Nephron progenitor cell (in vitro differentiated cells): ENCODE measurements at regions not wholly inside any gene's neighbourhood (a gene's known extent, or its start where the extent isn't known, plus 50 kb on each side); places are given as distances from the start of the nearest gene placed in this dataset.

Experiments used
- DNase-seq: peaks from one replicate; pipeline ENCODE4 v3.0.0; 2021
- H3K27ac Mint-ChIP-seq: 2 replicates; pipeline ENCODE4 v1.8.0; 2021; ENCODE audit warnings: mild to moderate bottlenecking, moderate library complexity, mixed read lengths
- H3K27me3 Mint-ChIP-seq: 2 replicates; pipeline ENCODE4 v1.8.0; 2021; ENCODE audit warnings: mild to moderate bottlenecking, low read depth, mixed read lengths; ENCODE audit not compliant: poor library complexity
- H3K36me3 Mint-ChIP-seq: 2 replicates; pipeline ENCODE4 v1.8.0; 2021; ENCODE audit warnings: low read depth, mixed read lengths
- H3K4me1 Mint-ChIP-seq: 2 replicates; pipeline ENCODE4 v1.8.0; 2021; ENCODE audit warnings: mixed read lengths
- H3K4me3 Mint-ChIP-seq: 2 replicates; pipeline ENCODE4 v1.8.0; 2021; ENCODE audit warnings: mild to moderate bottlenecking, moderate library complexity, mixed read lengths
- H3K9me3 Mint-ChIP-seq: 2 replicates; pipeline ENCODE4 v1.8.0; 2021; ENCODE audit warnings: mild to moderate bottlenecking, moderate library complexity, mixed read lengths
- TF ChIP-seq, protein P1 (sequence below): fragments of 200-600 bp; sonication (generic); IDR thresholded peaks from 2 replicates; pipeline ENCODE4 v1.5.0; 2021; ENCODE audit warnings: antibody characterized with exemption

DNA sequence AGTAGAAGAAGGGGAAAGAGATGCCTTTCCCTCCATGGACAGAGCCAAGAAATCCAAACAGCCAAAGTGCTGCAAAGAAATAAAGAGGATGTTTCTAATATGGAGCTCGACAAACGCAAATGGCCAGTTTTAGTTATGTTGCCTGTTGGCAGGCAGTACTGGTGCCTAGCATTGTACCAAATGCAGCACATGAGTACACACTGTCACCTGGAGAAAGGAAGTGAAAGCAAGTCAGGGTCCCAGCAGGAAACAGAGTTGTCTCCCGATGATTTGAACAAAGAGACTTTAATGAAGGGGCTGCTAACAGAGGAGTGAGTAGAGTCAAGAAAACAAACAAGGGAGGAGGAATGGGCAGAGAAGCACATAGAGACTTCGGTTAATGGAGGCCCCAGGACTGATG lies 623.0 kb downstream of the BCL11A start:
- Mint-ChIP-seq H3K9me3 (peaks cover 6% of the 10 kb centered on the region), H3K4me1 (peaks cover 28% of the 10 kb centered on the region), H3K36me3 (no peaks in the 10 kb centered on the region), H3K27me3 (peaks cover 10% of the 10 kb centered on the region), H3K4me3 (no peak overlapping the region), H3K27ac (no peak overlapping the region)
- DNase-seq = no peak
- TF ChIP-seq, protein P1, sequence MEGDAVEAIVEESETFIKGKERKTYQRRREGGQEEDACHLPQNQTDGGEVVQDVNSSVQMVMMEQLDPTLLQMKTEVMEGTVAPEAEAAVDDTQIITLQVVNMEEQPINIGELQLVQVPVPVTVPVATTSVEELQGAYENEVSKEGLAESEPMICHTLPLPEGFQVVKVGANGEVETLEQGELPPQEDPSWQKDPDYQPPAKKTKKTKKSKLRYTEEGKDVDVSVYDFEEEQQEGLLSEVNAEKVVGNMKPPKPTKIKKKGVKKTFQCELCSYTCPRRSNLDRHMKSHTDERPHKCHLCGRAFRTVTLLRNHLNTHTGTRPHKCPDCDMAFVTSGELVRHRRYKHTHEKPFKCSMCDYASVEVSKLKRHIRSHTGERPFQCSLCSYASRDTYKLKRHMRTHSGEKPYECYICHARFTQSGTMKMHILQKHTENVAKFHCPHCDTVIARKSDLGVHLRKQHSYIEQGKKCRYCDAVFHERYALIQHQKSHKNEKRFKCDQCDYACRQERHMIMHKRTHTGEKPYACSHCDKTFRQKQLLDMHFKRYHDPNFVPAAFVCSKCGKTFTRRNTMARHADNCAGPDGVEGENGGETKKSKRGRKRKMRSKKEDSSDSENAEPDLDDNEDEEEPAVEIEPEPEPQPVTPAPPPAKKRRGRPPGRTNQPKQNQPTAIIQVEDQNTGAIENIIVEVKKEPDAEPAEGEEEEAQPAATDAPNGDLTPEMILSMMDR = no peak

DNA sequence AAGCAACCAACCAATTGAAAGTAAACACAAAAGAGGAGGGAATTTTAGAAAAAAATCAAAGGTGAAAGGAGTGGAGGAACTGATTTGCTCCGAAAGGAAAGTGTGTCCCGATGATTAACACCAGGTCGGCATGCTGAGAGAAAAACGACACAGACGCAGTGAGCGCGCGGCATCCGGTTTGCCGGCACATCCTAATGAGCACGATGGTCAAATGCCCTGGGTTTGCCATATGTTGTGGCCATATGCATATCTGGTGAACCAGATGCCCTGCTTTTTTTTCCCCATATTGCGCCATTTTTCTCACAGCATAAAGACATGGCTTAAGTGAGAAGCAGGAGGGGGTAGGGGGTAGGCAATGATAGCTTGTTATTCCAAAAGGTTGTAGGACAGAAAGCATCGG lies 626.7 kb downstream of the BCL11A start:
- H3K4me1 Mint-ChIP-seq = peaks cover 41% of the 10 kb centered on the region
- H3K27me3 Mint-ChIP-seq = peaks cover 10% of the 10 kb centered on the region
- DNase-seq = no peak
- no peak overlapping the region for H3K4me3 Mint-ChIP-seq
- TF ChIP-seq, protein P1 = no peak
- H3K9me3 Mint-ChIP-seq = no peaks in the 10 kb centered on the region
- no peak overlapping the region for H3K27ac Mint-ChIP-seq
- no peaks in the 10 kb centered on the region for H3K36me3 Mint-ChIP-seq

DNA sequence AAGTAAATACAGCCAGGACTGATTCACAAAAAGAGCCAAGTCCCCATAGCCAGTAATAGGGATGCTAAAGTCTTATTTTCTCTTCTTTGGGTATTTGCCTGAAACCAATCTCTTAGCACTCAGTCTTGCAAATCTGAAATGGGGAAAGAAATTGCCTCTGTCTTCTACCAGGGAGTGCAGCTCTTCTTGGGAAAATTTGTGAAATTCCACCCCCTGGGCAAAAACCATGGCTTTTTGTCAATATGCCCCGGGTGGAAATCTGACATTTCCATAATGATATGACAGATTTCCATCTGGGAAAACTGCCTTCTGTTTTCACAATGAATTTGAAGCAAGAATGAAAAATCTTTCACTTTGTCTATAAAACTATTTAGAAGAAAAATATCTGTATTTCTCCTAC lies 628.1 kb downstream of the BCL11A start:
- Mint-ChIP-seq H3K27me3 (peaks cover 1% of the 10 kb centered on the region), H3K9me3 (no peaks in the 10 kb centered on the region), H3K36me3 (no peaks in the 10 kb centered on the region), H3K4me1 (peaks cover 54% of the 10 kb centered on the region), H3K27ac (no peak overlapping the region), H3K4me3 (no peak overlapping the region)
- TF ChIP-seq, protein P1 = no peak
- no peak for DNase-seq

GRCh38 chr2:59924346-59924745 lies 629.1 kb downstream of the BCL11A start:
- peaks cover 60% of the 10 kb centered on the region for H3K4me1 Mint-ChIP-seq
- H3K9me3 Mint-ChIP-seq = no peaks in the 10 kb centered on the region
- H3K4me3 Mint-ChIP-seq = no peak overlapping the region
- no peaks in the 10 kb centered on the region for H3K27me3 Mint-ChIP-seq
- H3K27ac Mint-ChIP-seq = no peak overlapping the region
- TF ChIP-seq, protein P1 = no peak
- H3K36me3 Mint-ChIP-seq = no peaks in the 10 kb centered on the region
- DNase-seq = no peak

DNA sequence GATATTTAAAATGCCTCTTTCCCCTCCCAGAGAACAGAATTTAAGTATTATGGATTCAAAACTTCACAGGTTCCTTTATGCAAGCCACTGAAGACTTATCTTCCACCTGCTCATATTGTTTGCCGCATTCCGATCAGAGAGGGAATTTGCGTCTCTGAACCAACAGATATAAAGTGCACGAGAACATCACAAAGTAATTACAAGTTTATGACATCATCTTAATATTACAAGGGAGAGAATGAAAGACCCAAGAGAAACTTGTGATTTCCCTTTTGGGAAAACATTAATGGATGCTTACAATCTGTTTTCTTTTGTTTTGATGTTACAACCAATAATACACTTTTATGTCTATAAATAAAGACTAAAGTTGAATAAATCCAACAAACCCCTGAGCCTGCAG lies 631.0 kb downstream of the BCL11A start:
- Mint-ChIP-seq H3K9me3 (no peaks in the 10 kb centered on the region), H3K27me3 (no peaks in the 10 kb centered on the region), H3K27ac (no peak overlapping the region), H3K36me3 (no peaks in the 10 kb centered on the region), H3K4me3 (peak overlapping the region; percentile 4), H3K4me1 (peaks cover 60% of the 10 kb centered on the region)
- TF ChIP-seq, protein P1 = no peak
- DNase-seq = no peak

- no peaks in the 10 kb centered on the region for H3K9me3 Mint-ChIP-seq
- no peaks in the 10 kb centered on the region for H3K27me3 Mint-ChIP-seq
- no peak for DNase-seq
- H3K4me3 Mint-ChIP-seq = no peak overlapping the region
- peaks cover 60% of the 10 kb centered on the region for H3K4me1 Mint-ChIP-seq
- TF ChIP-seq, protein P1 = no peak
- no peak overlapping the region for H3K27ac Mint-ChIP-seq
- H3K36me3 Mint-ChIP-seq = no peaks in the 10 kb centered on the region
These were observed 631.7 kb downstream of the BCL11A start for GRCh38 chr2:59921743-59922142.
